C4-2B (cell line): ENCODE measurements at regions not wholly inside any gene's neighbourhood (a gene's known extent, or its start where the extent isn't known, plus 50 kb on each side); places are given as distances from the start of the nearest gene placed in this dataset.

Experiments
- CTCF ChIP-seq: fragments of 450-650 bp; conservative IDR thresholded peaks from 2 replicates; pipeline ENCODE4 v1.5.1; 2017; ENCODE audit warnings: mild to moderate bottlenecking
- ZFX ChIP-seq: fragments of 450-650 bp; IDR thresholded peaks from 2 replicates; pipeline ENCODE4 v1.6.1; 2017

GRCh38 chr11:39435641-39436040 is 2023.8 kb downstream of the LRRC4C start:
- TF ChIP-seq CTCF (no peak), ZFX (no peak)
